ENCODE measurements at regions not wholly inside any gene's neighbourhood (a gene's known extent, or its start where the extent isn't known, plus 50 kb on each side); places are given as distances from the start of the nearest gene placed in this dataset.

- Histone ChIP-seq H3K4me3 (ENCODE audit: low read depth in 1 of 2, low read length in 2 of 2) (no peak overlapping the region), H2AFZ (ENCODE audit: low read depth, low read length) (no peak overlapping the region), H3K79me2 (ENCODE audit: insufficient read depth, low read length) (no peaks in the 10 kb centered on the region), H3K27me3 (ENCODE audit: insufficient read depth, low read length, poor library complexity) (no peaks in the 10 kb centered on the region), H3K4me1 (ENCODE audit: insufficient read depth, low read length) (no peaks in the 10 kb centered on the region), H3K9me3 (ENCODE audit: insufficient read depth, low read length, severe bottlenecking) (no peaks in the 10 kb centered on the region), H3K9ac (ENCODE audit: low read depth, low read length) (no peak overlapping the region), H3K4me2 (ENCODE audit: insufficient read depth, low read length) (no peak overlapping the region), H4K20me1 (ENCODE audit: insufficient read depth, low read length) (no peaks in the 10 kb centered on the region), H3K27ac (ENCODE audit: low read length) (no peak overlapping the region), H3K36me3 (ENCODE audit: insufficient read depth, low read length) (no peaks in the 10 kb centered on the region)
- ATAC-seq (ENCODE audit: insufficient read depth, low read depth) (no peak), DNase-seq (no peak)
- TF ChIP-seq CTCF (IDR thresholded peaks at IDR 0.05; ENCODE audit: borderline replicate concordance, extremely low read depth, low read length, poor library complexity, severe bottlenecking) (no peak), EZH2 (IDR thresholded peaks at IDR 0.05; ENCODE audit: borderline replicate concordance, low read depth, low read length, severe bottlenecking) (no peak)
Observed at GRCh38 chr6:168874637-168875036, 379.0 kb downstream of the THBS2 start.

- no peak for TF ChIP-seq EZH2 (IDR thresholded peaks at IDR 0.05; ENCODE audit: borderline replicate concordance, low read depth, low read length, severe bottlenecking)
- no peak for TF ChIP-seq CTCF (IDR thresholded peaks at IDR 0.05; ENCODE audit: borderline replicate concordance, extremely low read depth, low read length, poor library complexity, severe bottlenecking)
- no peak for ATAC-seq (ENCODE audit: insufficient read depth, low read depth)
Observed at GRCh38 chr6:168873278-168874190, 380.1 kb downstream of the THBS2 start.

GRCh38 chr6:168871642-168872315 is 381.9 kb downstream of the THBS2 start:
- H4K20me1 ChIP-seq (ENCODE audit: insufficient read depth, low read length), result no peaks in the 10 kb centered on the region
- peak; percentile 19 for DNase-seq

More at GRCh38 chr6:168873278-168874190, 380.1 kb downstream of the THBS2 start:
- Histone ChIP-seq H3K9me3 (ENCODE audit: insufficient read depth, low read length, severe bottlenecking) (no peaks in the 10 kb centered on the region), H4K20me1 (ENCODE audit: insufficient read depth, low read length) (no peaks in the 10 kb centered on the region), H3K27me3 (ENCODE audit: insufficient read depth, low read length, poor library complexity) (no peaks in the 10 kb centered on the region), H3K4me2 (ENCODE audit: insufficient read depth, low read length) (no peak overlapping the region), H3K79me2 (ENCODE audit: insufficient read depth, low read length) (no peaks in the 10 kb centered on the region), H3K36me3 (ENCODE audit: insufficient read depth, low read length) (no peaks in the 10 kb centered on the region), H3K27ac (ENCODE audit: low read length) (no peak overlapping the region), H2AFZ (ENCODE audit: low read depth, low read length) (no peak overlapping the region), H3K4me3 (ENCODE audit: low read depth in 1 of 2, low read length in 2 of 2) (no peak overlapping the region), H3K4me1 (ENCODE audit: insufficient read depth, low read length) (no peaks in the 10 kb centered on the region), H3K9ac (ENCODE audit: low read depth, low read length) (no peak overlapping the region)
- DNase-seq, result no peak

More at GRCh38 chr6:168871642-168872315, 381.9 kb downstream of the THBS2 start:
- no peak overlapping the region for H2AFZ ChIP-seq (ENCODE audit: low read depth, low read length)
- no peak overlapping the region for H3K4me3 ChIP-seq (ENCODE audit: low read depth in 1 of 2, low read length in 2 of 2)
- no peaks in the 10 kb centered on the region for H3K4me1 ChIP-seq (ENCODE audit: insufficient read depth, low read length)
- no peak for TF ChIP-seq CTCF (IDR thresholded peaks at IDR 0.05; ENCODE audit: borderline replicate concordance, extremely low read depth, low read length, poor library complexity, severe bottlenecking)
- TF ChIP-seq EZH2 (IDR thresholded peaks at IDR 0.05; ENCODE audit: borderline replicate concordance, low read depth, low read length, severe bottlenecking), result no peak
- H3K36me3 ChIP-seq (ENCODE audit: insufficient read depth, low read length), result no peaks in the 10 kb centered on the region
- no peak overlapping the region for H3K9ac ChIP-seq (ENCODE audit: low read depth, low read length)
- peak; percentile 55 for ATAC-seq (ENCODE audit: insufficient read depth, low read depth)
- no peaks in the 10 kb centered on the region for H3K9me3 ChIP-seq (ENCODE audit: insufficient read depth, low read length, severe bottlenecking)
- H3K4me2 ChIP-seq (ENCODE audit: insufficient read depth, low read length), result no peak overlapping the region
- H3K27ac ChIP-seq (ENCODE audit: low read length), result no peak overlapping the region
- H3K79me2 ChIP-seq (ENCODE audit: insufficient read depth, low read length), result no peaks in the 10 kb centered on the region
- no peaks in the 10 kb centered on the region for H3K27me3 ChIP-seq (ENCODE audit: insufficient read depth, low read length, poor library complexity)
